H7 (cell line): ENCODE measurements at regions not wholly inside any gene's neighbourhood (a gene's known extent, or its start where the extent isn't known, plus 50 kb on each side); places are given as distances from the start of the nearest gene placed in this dataset.

Source experiments
- DNase-seq: peaks from one replicate; pipeline ENCODE4 v3.0.0; 2012
- H3K27me3 ChIP-seq: 2 replicates; pipeline ENCODE4 v1.6.0; 2011; ENCODE audit warnings: mild to moderate bottlenecking, low read length; ENCODE audit not compliant: control insufficient read depth, insufficient read depth
- H3K36me3 ChIP-seq: replicated peaks from 2 replicates; pipeline ENCODE4 v1.5.1; 2011; ENCODE audit warnings: low read length; ENCODE audit not compliant: control insufficient read depth, insufficient read depth
- H3K4me3 ChIP-seq: 2 replicates; pipeline ENCODE4 v1.5.1; 2011; ENCODE audit warnings: low read depth, mild to moderate bottlenecking, control low read depth, low read length, moderate library complexity; ENCODE audit not compliant: insufficient read depth

DNA sequence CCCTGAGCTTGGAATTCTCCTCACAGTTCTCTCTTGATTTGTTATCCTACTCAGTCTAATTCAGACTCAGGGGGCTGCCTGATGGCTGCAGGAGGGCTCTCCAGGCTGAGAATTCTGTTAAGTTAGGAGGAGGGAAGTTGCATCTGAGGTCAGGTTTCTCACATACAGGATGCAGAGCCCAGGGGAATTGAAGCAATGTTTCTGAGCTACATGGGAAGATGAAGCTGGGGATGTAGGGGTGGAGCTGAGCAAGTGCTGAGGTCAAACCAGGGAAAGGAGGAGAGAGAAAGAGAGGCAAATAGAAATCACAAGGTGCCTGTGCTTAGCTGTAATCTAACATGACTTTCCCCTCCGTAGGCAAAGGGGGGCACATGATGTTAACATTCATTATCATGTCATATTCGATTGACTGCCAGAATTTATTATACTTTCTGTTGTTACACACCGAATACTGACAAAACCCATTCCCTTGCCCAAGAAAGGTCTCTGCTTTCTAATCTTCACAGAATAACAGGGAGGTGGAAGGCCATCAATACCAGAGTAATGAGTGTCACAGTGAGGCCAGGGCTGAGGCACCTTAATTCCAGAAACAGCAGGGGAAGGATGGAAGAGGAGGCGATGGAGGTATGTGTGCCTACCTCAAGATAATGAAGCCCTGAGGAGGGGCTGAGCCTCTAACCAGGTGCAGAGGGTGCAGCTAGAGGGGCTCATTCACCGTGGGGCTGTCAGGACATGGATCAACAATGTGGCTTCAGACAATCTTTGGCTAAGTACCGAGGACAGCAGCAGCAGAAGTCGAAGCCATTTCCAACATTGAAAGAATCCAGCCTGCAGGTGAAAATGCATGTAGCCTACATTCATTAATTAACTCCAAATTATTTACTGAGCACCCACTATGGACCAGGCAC, 205.4 kb upstream of the SNX19 start:
- Histone ChIP-seq H3K4me3 (no peak overlapping the region), H3K27me3 (no peaks in the 10 kb centered on the region), H3K36me3 (no peaks in the 10 kb centered on the region)
- DNase-seq: peak; percentile 22

DNA sequence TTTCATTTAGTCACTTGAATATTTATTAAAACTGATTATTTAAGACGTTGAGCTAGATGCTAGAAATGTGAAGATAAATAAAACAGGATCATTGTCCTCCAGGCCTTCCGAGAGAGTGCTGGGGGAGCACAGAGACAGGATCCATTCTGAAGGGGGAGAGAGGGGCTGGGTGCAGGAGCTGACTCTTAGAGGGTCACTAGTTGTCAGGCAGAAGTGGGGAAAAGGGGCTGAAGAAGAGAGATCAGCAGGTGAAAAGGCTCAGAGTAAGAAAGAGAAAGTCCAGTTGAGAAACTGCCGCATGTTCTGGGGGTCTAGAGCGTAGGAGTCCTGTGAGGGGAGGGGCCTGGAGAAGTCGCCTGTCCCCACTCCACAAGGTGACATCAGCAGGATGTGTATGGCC, 206.2 kb upstream of the SNX19 start:
- no peak for DNase-seq
- no peak overlapping the region for H3K4me3 ChIP-seq
- no peaks in the 10 kb centered on the region for H3K36me3 ChIP-seq
- no peaks in the 10 kb centered on the region for H3K27me3 ChIP-seq

DNA sequence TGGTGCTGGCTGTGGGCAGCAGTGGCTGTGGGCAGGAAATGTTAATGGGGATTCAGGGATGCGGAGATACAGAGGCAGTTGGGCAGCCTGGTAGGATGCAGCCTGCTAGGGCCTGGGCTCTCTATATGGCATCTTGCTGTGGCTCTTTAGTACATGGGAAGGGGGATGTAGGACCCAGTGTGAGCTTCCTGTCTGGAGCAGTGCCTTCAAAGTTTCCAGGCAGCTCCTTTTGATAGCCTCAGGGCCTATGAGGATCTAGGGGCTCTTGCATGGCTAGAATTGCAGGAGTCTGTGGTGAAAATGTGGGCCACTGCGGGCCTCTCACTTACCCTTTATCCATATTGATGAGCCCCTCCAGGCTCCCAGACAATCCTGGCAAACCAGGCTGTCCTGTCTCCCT, 213.2 kb upstream of the SNX19 start:
- Histone ChIP-seq H3K4me3 (no peak overlapping the region), H3K27me3 (no peaks in the 10 kb centered on the region), H3K36me3 (no peaks in the 10 kb centered on the region)
- no peak for DNase-seq

DNA sequence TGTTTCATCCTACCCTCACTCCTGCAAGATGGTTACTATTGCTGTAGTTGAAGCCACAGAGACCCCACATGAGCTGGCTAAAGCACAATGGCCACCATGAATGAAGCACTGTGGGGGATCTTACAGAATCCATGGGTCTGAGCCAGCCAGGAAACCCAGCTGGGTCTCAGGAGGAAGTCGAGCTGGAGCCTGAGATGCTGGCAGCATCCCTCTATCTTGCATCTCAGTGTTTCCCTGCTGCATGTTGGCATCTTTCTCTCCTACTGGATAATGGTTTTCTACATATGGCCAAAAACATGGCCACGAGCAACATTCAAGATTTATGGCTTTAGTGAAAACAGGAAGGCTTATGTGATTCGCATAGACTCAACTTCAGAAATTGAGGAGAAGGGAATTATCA, 219.3 kb upstream of the SNX19 start:
- no peak for DNase-seq
- Histone ChIP-seq H3K27me3 (no peaks in the 10 kb centered on the region), H3K4me3 (no peak overlapping the region), H3K36me3 (no peaks in the 10 kb centered on the region)

DNA sequence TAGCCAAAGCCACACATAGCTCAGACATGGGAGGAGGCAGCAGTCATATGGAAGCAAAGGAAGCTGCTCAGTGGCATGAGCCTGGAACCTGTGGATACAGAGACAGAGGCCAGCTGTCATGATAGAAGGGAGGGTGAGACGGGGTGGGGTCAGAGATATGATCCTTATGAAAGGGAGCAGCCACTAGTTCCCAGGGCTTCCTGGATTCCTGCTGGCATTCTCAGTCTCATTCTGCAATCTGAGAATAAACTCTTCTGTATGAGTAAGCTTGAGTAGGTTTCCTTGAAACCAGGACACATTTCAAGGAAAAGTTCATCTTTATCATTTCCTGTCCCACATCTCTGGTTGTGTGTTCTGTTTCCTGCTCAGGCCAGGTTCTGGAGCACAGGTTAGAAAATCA, 220.2 kb upstream of the SNX19 start:
- H3K4me3 ChIP-seq: no peak overlapping the region
- no peak for DNase-seq
- no peaks in the 10 kb centered on the region for H3K36me3 ChIP-seq
- H3K27me3 ChIP-seq: no peaks in the 10 kb centered on the region

DNA sequence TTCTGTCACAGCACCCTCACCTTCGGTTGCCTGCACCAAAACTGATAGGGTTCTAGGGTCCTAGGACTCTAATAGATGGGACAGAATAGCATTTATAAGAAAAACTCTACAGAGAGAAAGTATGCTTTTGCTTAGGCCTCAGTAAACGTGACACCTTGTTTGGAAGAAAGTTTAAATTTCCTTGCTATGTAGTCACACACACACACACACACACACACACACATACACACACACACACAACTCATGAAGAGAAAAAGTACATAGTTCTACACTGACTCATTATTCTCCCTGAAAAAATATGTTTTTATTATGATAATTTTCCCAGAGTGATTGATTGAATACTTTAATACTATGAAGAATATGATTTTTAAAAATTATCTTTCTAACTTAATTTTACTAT, 220.8 kb upstream of the SNX19 start:
- DNase-seq: no peak
- Histone ChIP-seq H3K27me3 (no peaks in the 10 kb centered on the region), H3K36me3 (no peaks in the 10 kb centered on the region), H3K4me3 (no peak overlapping the region)

DNA sequence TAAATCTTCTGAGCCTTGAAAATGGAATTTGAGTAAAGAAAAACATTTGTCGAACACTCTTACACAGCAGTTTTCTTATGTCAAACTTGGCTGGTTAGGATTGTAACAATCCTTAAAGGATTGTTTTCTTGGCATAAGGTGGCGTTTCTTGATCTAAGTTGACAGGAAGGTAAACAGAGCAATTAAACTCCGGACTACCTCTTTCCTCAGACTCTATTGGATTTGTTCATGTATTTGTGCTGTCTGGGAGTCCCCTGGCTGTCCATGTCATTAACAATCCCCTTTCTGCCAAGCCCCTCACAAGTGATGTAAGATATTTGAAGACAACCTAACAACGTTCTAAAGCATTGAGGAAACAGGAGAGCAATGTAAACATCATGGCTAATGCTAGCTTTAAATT, 222.5 kb upstream of the SNX19 start:
- H3K27me3 ChIP-seq: no peaks in the 10 kb centered on the region; the same call in 1 of the 2 replicates

DNA sequence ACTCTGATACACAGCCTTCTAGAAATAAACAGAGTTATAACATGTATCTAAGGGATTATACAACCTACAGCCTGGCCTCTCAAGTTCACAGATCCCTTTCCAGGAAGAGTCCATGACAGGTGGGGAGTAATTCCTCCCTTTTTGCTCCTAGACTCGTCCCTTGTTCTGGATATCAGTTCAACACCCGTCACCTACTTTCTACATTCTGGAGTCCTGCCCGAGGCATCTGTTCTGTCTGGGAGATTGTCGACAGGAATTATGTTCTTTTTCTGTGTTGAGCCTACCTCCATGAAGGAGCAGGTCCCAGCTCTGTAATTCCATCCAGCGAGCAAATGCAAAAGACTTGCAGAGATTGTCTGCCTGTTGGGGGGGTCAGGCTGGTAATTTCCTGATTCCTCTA, 224.6 kb upstream of the NTM start:
- Histone ChIP-seq H3K27me3 (no peaks in the 10 kb centered on the region; the same call in 1 of the 2 replicates), H3K4me3 (no peak overlapping the region), H3K36me3 (no peaks in the 10 kb centered on the region)
- no peak for DNase-seq

More for the DNA sequence above, 222.5 kb upstream of the SNX19 start:
- Histone ChIP-seq H3K36me3 (no peaks in the 10 kb centered on the region), H3K4me3 (no peak overlapping the region)
- DNase-seq: no peak

DNA sequence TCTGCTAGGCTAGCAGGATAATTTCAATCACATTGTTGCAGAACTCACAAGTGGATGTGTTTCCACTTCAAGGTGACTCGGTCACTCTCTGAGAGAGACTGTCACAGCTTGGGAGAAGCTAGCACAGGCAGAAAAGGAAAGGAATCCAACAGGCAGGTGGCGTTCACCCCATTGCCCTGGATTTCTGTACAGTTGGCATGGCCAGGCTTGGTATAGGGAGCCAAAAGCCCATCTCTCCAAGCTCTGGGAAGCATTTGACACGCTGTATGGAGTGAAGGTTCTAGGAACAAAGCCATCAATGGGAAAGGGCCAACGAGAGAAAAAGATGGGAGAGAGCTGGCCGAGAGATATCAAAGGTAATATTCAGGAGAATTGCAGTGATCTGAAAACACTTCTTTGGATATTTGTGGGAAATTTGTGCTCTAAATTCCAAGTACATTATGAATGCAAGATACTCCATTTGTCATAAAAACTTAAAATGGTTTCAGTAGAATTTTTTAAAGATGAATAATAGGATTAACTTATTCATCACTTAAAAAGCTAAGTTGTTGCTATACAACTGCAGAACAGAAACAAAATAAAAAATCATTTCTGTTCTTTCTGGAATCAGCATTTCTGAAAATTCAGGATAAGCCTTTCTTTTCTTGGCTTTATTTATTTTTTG, 223.5 kb upstream of the NTM start:
- no peaks in the 10 kb centered on the region for H3K36me3 ChIP-seq
- H3K27me3 ChIP-seq: no peaks in the 10 kb centered on the region; the same call in 1 of the 2 replicates
- no peak for DNase-seq
- no peak overlapping the region for H3K4me3 ChIP-seq

DNA sequence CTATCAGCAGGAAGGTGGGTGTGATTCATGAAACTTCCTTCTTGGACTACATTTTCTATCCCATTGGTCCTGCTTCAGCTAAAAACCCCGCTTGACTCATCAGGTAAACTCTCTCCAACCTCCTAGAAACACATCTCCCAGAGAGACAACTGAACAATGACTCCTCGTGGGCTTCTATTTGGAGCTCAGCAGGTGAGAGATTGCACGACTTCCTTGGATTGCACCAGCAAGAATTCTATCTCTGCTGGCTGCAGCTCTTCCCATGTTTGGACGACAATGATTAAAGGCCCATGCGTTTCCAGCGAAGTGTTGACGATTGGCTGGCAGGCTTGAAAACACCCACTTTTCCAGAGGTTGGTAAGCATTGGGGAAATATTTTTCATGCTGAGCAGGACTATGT, 216.1 kb upstream of the NTM start:
- Histone ChIP-seq H3K36me3 (no peaks in the 10 kb centered on the region), H3K4me3 (no peak overlapping the region), H3K27me3 (no peaks in the 10 kb centered on the region)
- no peak for DNase-seq

DNA sequence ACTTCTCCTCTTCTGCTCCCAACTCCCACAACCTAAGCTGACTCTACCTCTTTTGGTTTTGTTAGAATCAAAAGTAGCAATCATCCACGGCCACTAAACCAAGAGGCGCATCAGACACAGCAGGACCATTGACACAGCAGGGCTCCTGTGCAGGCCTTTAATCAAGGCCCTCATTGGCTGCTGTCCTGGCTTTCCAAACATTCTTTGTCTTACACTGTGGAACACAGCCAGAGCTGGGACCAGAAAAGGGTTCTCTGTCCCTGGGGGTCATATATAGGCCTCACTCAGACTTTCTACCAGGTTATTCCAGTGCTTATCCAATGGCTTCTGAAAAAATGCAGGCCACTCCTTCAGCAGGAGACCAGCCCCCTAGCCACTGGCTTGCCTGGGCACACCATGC, 212.7 kb upstream of the NTM start:
- H3K27me3 ChIP-seq: no peaks in the 10 kb centered on the region
- DNase-seq: no peak
- H3K4me3 ChIP-seq: no peak overlapping the region

DNA sequence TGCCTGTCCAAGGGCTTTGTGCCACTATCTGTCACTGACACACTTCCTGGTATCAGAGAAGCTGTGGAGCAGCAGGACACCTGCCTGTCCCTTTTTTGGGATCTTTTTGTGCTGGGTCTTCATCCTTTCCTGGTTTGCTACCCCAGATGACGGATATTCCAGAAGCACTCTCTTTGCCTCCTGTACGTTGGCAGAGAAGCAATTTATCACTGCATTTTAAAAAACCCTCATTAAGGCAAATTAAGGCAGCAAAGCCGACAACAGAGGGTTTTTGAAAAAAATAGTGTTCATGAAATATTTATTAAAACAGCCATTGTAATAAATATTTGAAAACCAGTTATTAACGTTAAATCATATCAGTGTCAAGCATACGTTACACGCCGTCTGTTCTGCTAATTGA, 209.6 kb upstream of the NTM start:
- Histone ChIP-seq H3K4me3 (no peak overlapping the region), H3K27me3 (no peaks in the 10 kb centered on the region), H3K36me3 (no peaks in the 10 kb centered on the region)
- no peak for DNase-seq

More for the DNA sequence above, 212.7 kb upstream of the NTM start:
- H3K36me3 ChIP-seq: no peaks in the 10 kb centered on the region

DNA sequence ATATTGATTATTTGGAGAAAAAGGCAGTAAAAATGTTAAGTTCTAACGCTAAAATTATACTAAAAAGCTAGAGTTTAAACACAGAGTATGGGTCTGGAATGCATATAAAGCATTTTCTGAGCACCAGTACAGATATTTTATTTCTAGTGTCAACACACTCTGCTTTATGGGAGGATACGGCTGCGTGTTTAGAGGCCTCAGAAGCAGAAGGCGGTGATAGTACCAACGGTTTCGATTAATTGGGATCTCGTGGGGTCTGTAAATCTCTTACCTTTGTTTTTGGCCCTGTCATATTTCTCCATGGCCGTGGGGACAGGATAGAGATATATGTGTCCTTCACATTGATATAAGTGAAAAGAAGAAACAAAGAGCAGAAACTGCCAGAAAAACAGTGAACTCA, 206.8 kb upstream of the NTM start:
- Histone ChIP-seq H3K36me3 (no peaks in the 10 kb centered on the region), H3K27me3 (no peaks in the 10 kb centered on the region), H3K4me3 (no peak overlapping the region)
- DNase-seq: no peak

DNA sequence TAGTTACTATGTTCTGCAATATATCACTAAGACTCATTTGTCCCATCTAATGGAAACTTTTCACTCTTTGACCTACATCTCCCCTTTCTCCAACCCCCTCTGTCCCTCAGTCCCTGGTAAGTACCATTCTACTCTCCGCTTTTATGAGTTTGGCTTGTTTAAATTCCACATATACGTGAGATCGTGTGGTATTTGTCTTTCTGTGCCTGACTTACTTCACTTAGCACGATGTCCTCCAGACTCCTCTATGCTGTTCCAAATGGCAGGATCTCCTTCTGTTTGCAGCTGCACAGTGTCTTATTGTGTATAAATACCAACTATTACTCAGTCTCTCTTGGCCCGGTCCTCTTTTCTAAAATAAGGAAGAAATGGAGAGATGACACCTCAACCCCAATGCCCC, 205.4 kb upstream of the NTM start:
- no peak for DNase-seq
- Histone ChIP-seq H3K27me3 (no peaks in the 10 kb centered on the region), H3K36me3 (no peaks in the 10 kb centered on the region), H3K4me3 (no peak overlapping the region)
